Lung (tissue), 11 donors: ENCODE measurements at regions not wholly inside any gene's neighbourhood (a gene's known extent, or its start where the extent isn't known, plus 50 kb on each side); places are given as distances from the start of the nearest gene placed in this dataset.

Experiments
- ATAC-seq: fragments of 200-7000 bp; cut with Tn5 transposase; one replicate; pipeline ENCODE4 v1.9.1; 2020; ENCODE audit warnings: moderate number of reproducible peaks; ENCODE audit not compliant: insufficient read depth, low FRiP score
- DNase-seq, 3 donors: peaks; one replicate each; pipeline ENCODE4 v3.0.0-alpha.2; 2013 to 2017
- H3K27ac ChIP-seq, 2 donors: one replicate each; pipeline ENCODE4 v1.5.1; 2013; ENCODE audit warnings: mild to moderate bottlenecking in 2 of 2, moderate library complexity in 2 of 2, control low read depth in 1 of 2, inconsistent platforms in 1 of 2, low read depth in 1 of 2, low read length in 1 of 2
- H3K27me3 ChIP-seq, 3 donors: one replicate each; pipeline ENCODE4 v1.5.1; 2013; ENCODE audit warnings: low read length in 2 of 3; ENCODE audit not compliant: control insufficient read depth in 3 of 3, insufficient read depth in 3 of 3
- H3K36me3 ChIP-seq, 4 donors: one replicate each; pipeline ENCODE4 v1.5.1; 2013; ENCODE audit warnings: low read length in 4 of 4, mild to moderate bottlenecking in 1 of 4, moderate library complexity in 1 of 4; ENCODE audit not compliant: control insufficient read depth in 4 of 4, insufficient read depth in 4 of 4
- H3K4me1 ChIP-seq, 5 donors: one replicate each; pipeline ENCODE4 v1.5.1; 2013; ENCODE audit warnings: low read length in 5 of 5, mild to moderate bottlenecking in 2 of 5, moderate library complexity in 1 of 5; ENCODE audit not compliant: control insufficient read depth in 5 of 5, insufficient read depth in 5 of 5
- H3K4me3 ChIP-seq: one replicate; pipeline ENCODE4 v1.5.1; 2013; ENCODE audit warnings: mild to moderate bottlenecking, control low read depth, moderate library complexity
- H3K9ac ChIP-seq, 2 donors: one replicate each; pipeline ENCODE4 v1.5.1; 2013; ENCODE audit warnings: low read length in 2 of 2, control low read depth in 1 of 2; ENCODE audit not compliant: insufficient read depth in 1 of 2
- H3K9me3 ChIP-seq, 4 donors: one replicate each; pipeline ENCODE4 v1.5.1; 2013; ENCODE audit warnings: low read length in 3 of 4, mild to moderate bottlenecking in 1 of 4, moderate library complexity in 1 of 4; ENCODE audit not compliant: control insufficient read depth in 4 of 4, insufficient read depth in 3 of 4
- CTCF ChIP-seq: IDR thresholded peaks from 2 replicates; pipeline ENCODE4 v1.5.1; 2012; ENCODE audit warnings: mild to moderate bottlenecking; ENCODE audit errors: control extremely low read depth, extremely low read depth
- WGBS, 2 donors: extraction: QIAGEN DNeasy Blood & Tissue Kit; methylation state at CpG; one replicate each; pipeline ENCODE4 v1.1.7; 2013; 5-methylcytosine and 5-hydroxymethylcytosine counted together
- donor health status: control.
- donor health status: control.
- donor health status: Bipolar disorder and iron deficiency.
- donor health status: healthy.
- donor health status: DM: yes; HTN: yes; CAD: no.

- 54 to 58% methylated on average over 4 of the region's 4 CpGs for WGBS, 2 donors
- Histone ChIP-seq H3K27ac (no peak overlapping the region), H3K4me1 (no peaks in the 10 kb centered on the region), H3K27me3 (no peaks in the 10 kb centered on the region), H3K4me3 (no peak overlapping the region), H3K9ac (no peak overlapping the region), H3K36me3 (no peaks in the 10 kb centered on the region), H3K9me3 (peaks cover 0 to 8% (median 0%) of the 10 kb centered on the region in 4 donors)
- ATAC-seq (no peak), DNase-seq (no peak)
- no peak for TF ChIP-seq CTCF
Measured at GRCh38 chr1:5161372-5161771, 507.0 kb downstream of the AJAP1 start.

GRCh38 chr1:5157175-5157574 lies 502.8 kb downstream of the AJAP1 start:
- Histone ChIP-seq H3K27me3 (no peaks in the 10 kb centered on the region), H3K9me3 (peaks cover 0 to 10% (median 0%) of the 10 kb centered on the region in 4 donors), H3K4me1 (no peaks in the 10 kb centered on the region), H3K9ac (no peak overlapping the region), H3K4me3 (no peak overlapping the region), H3K36me3 (no peaks in the 10 kb centered on the region), H3K27ac (no peak overlapping the region)
- DNase-seq (no peak), ATAC-seq (no peak)
- WGBS, 2 donors = 68 to 77% methylated on average over 4 of the region's 4 CpGs
- TF ChIP-seq CTCF = no peak

DNA sequence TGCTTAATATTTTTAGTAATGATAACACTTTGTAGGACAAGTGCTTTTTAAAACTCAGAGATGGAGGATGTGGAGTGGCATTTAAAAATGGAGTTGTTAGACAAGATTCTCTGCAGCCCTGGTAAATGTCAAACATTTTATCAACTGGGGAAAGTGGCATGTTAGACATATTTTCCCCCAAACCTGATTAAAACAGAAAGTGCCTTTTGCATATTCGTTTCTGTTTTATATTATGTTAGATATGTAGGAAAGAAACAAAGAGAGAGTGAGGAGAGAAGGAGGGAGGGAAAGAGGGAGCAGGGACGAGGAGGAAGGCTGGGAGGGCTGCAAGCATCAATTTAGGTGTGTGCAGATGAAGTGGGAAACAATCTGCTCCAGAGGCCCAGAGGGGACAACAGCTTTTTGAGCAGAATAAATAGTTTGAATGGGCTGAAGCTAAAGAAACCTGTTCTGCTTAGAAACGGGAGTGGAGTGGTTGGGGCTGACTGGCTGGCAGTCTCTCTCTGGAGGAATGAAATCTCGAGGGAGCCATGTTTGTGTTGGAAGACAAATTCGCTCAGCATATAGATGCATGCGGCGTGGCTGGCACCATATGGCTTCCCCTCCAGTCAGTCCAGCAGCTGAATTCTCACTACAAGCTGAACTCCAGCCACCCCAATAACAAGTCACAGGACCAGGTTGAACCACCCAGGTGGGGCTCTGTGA lies 502.2 kb downstream of the AJAP1 start:
- no peak overlapping the region for H3K27ac ChIP-seq
- no peaks in the 10 kb centered on the region for H3K4me1 ChIP-seq
- peaks cover 0 to 10% (median 0%) of the 10 kb centered on the region in 4 donors for H3K9me3 ChIP-seq
- TF ChIP-seq CTCF = no peak
- no peaks in the 10 kb centered on the region for H3K36me3 ChIP-seq
- no peak for ATAC-seq
- H3K4me3 ChIP-seq = no peak overlapping the region
- H3K9ac ChIP-seq = no peak overlapping the region
- peak in 2 of 3 donors; percentile 1 to 21 for DNase-seq
- WGBS, 2 donors = 52 to 68% methylated on average over 7 of the region's 7 CpGs
- no peaks in the 10 kb centered on the region for H3K27me3 ChIP-seq

- no peaks in the 10 kb centered on the region for H3K36me3 ChIP-seq
- no peak for TF ChIP-seq CTCF
- H3K9ac ChIP-seq = no peak overlapping the region
- ATAC-seq (no peak), DNase-seq (no peak)
- H3K9me3 ChIP-seq = peaks cover 0 to 9% (median 0%) of the 10 kb centered on the region in 4 donors
- no peak overlapping the region for H3K27ac ChIP-seq
- no peaks in the 10 kb centered on the region for H3K4me1 ChIP-seq
- no peak overlapping the region for H3K4me3 ChIP-seq
- WGBS, 2 donors = 79 to 87% methylated on average over 9 of the region's 9 CpGs
- H3K27me3 ChIP-seq = no peaks in the 10 kb centered on the region
Measured at GRCh38 chr1:5151511-5151910, 497.1 kb downstream of the AJAP1 start.
